ENCODE measurements at regions not wholly inside any gene's neighbourhood (a gene's known extent, or its start where the extent isn't known, plus 50 kb on each side); places are given as distances from the start of the nearest gene placed in this dataset.

GRCh38 chr2:13806539-13806938 lies 826.0 kb upstream of the LRATD1 start:
- Histone ChIP-seq H3K9me3 (ENCODE audit: control insufficient read depth, insufficient read depth, low read depth, low read length) (no peaks in the 10 kb centered on the region), H3K27ac (ENCODE audit: extremely low read depth, low read depth, low read length) (no peak overlapping the region), H3K36me3 (ENCODE audit: control insufficient read depth in 2 of 2, insufficient read depth in 1 of 2, low read length in 2 of 2) (no peaks in the 10 kb centered on the region), H3K4me3 (ENCODE audit: low read depth, low read length) (no peak overlapping the region), H3K4me1 (ENCODE audit: control insufficient read depth, insufficient read depth, low read length) (no peaks in the 10 kb centered on the region)
- TF ChIP-seq ZNF391 (tag by site-specific recombination; IDR thresholded peaks at IDR 0.05; ENCODE audit: borderline replicate concordance, low read depth) (no peak), ZNF548 (tag by site-specific recombination; IDR thresholded peaks at IDR 0.05) (no peak), FEZF1 (tag by site-specific recombination; IDR thresholded peaks at IDR 0.05) (no peak), ZNF266 (tag by site-specific recombination; IDR thresholded peaks at IDR 0.05; ENCODE audit: low read depth) (no peak), ZNF140 (tag by site-specific recombination; IDR thresholded peaks at IDR 0.05) (no peak), ZNF596 (tag by site-specific recombination; IDR thresholded peaks at IDR 0.05) (no peak), ZNF184 (tag by site-specific recombination; IDR thresholded peaks at IDR 0.05) (no peak), ZSCAN16 (tag by site-specific recombination; IDR thresholded peaks at IDR 0.05) (no peak), REPIN1 (tag by site-specific recombination; IDR thresholded peaks at IDR 0.05; ENCODE audit: low read depth) (no peak), ZNF501 (tag by site-specific recombination; IDR thresholded peaks at IDR 0.05) (no peak), ZNF629 (tag by site-specific recombination; IDR thresholded peaks at IDR 0.05) (no peak)
- TF ChIP-seq, protein P1, sequence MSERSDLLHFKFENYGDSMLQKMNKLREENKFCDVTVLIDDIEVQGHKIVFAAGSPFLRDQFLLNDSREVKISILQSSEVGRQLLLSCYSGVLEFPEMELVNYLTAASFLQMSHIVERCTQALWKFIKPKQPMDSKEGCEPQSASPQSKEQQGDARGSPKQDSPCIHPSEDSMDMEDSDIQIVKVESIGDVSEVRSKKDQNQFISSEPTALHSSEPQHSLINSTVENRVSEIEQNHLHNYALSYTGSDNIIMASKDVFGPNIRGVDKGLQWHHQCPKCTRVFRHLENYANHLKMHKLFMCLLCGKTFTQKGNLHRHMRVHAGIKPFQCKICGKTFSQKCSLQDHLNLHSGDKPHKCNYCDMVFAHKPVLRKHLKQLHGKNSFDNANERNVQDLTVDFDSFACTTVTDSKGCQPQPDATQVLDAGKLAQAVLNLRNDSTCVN (tag by site-specific recombination; optimal IDR thresholded peaks at IDR 0.05), result no peak
- ChIA-PET POLR2A (no interaction called here), CTCF (no interaction called here)

GRCh38 chr2:13813236-13813635 lies 819.3 kb upstream of the LRATD1 start:
- ChIA-PET POLR2A (no interaction called here), CTCF (no interaction called here)
- Histone ChIP-seq H3K27ac (ENCODE audit: extremely low read depth, low read depth, low read length) (no peak overlapping the region), H3K9me3 (ENCODE audit: control insufficient read depth, insufficient read depth, low read depth, low read length) (no peaks in the 10 kb centered on the region), H3K4me3 (ENCODE audit: low read depth, low read length) (no peak overlapping the region), H3K4me1 (ENCODE audit: control insufficient read depth, insufficient read depth, low read length) (no peaks in the 10 kb centered on the region), H3K36me3 (ENCODE audit: control insufficient read depth in 2 of 2, insufficient read depth in 1 of 2, low read length in 2 of 2) (no peaks in the 10 kb centered on the region)
- TF ChIP-seq GLI4 (tag by site-specific recombination; IDR thresholded peaks at IDR 0.05), result no peak
- no peak for TF ChIP-seq ZNF670 (tag by site-specific recombination; IDR thresholded peaks at IDR 0.05; ENCODE audit: low read depth)
- no peak for TF ChIP-seq ZNF398 (tag by site-specific recombination; IDR thresholded peaks at IDR 0.05)
- no peak for TF ChIP-seq ZNF112 (tag by site-specific recombination; IDR thresholded peaks at IDR 0.05)

DNA sequence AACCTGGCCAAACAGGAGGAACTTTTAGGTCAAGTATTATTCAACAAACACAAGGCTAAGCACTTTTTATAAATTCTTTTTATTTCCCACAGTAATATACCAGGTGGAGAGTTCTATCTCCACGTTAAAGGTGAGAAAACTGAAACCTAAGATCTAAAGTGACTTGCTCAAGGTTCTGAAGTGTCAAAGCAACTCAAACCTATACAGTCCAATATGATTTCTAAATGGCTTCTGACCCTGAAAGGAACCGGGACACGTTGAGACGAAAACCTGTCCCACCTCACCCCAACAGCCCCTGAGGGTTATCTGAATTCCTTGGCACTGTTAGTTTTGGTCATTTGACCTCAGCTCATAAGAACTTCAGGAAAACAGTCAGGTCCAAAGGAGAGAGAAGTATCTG lies 814.5 kb upstream of the LRATD1 start:
- H3K4me3 ChIP-seq (ENCODE audit: low read depth, low read length), result no peak overlapping the region
- H3K4me1 ChIP-seq (ENCODE audit: control insufficient read depth, insufficient read depth, low read length), result no peaks in the 10 kb centered on the region
- no peaks in the 10 kb centered on the region for H3K36me3 ChIP-seq (ENCODE audit: control insufficient read depth in 2 of 2, insufficient read depth in 1 of 2, low read length in 2 of 2)
- H3K9me3 ChIP-seq (ENCODE audit: control insufficient read depth, insufficient read depth, low read depth, low read length), result no peaks in the 10 kb centered on the region
- H3K27ac ChIP-seq (ENCODE audit: extremely low read depth, low read depth, low read length), result no peak overlapping the region
- POLR2A ChIA-PET, result no interaction called here
- CTCF ChIA-PET, result no interaction called here
- TF ChIP-seq ZNF548 (tag by site-specific recombination; IDR thresholded peaks at IDR 0.05) (no peak), FEZF1 (tag by site-specific recombination; IDR thresholded peaks at IDR 0.05) (no peak), BCL11A (tag by site-specific recombination; IDR thresholded peaks at IDR 0.05; ENCODE audit: low read depth) (no peak), ZNF529 (tag by site-specific recombination; IDR thresholded peaks at IDR 0.05; ENCODE audit: insufficient replicate concordance) (no peak), GLI2 (tag by site-specific recombination; IDR thresholded peaks at IDR 0.05; ENCODE audit: borderline replicate concordance, low read depth) (no peak), ZNF37A (tag by site-specific recombination; IDR thresholded peaks at IDR 0.05) (no peak), ZNF292 (tag by site-specific recombination; IDR thresholded peaks at IDR 0.05; ENCODE audit: borderline replicate concordance, low read depth) (no peak), HIC1 (tag by site-specific recombination; IDR thresholded peaks at IDR 0.05) (no peak), ZNF175 (tag by site-specific recombination; IDR thresholded peaks at IDR 0.05) (no peak), ZNF692 (tag by site-specific recombination; IDR thresholded peaks at IDR 0.05) (no peak), KLF7 (tag by site-specific recombination; IDR thresholded peaks at IDR 0.05; ENCODE audit: borderline replicate concordance) (no peak), ZNF140 (tag by site-specific recombination; IDR thresholded peaks at IDR 0.05) (no peak)
- TF ChIP-seq, protein P2, sequence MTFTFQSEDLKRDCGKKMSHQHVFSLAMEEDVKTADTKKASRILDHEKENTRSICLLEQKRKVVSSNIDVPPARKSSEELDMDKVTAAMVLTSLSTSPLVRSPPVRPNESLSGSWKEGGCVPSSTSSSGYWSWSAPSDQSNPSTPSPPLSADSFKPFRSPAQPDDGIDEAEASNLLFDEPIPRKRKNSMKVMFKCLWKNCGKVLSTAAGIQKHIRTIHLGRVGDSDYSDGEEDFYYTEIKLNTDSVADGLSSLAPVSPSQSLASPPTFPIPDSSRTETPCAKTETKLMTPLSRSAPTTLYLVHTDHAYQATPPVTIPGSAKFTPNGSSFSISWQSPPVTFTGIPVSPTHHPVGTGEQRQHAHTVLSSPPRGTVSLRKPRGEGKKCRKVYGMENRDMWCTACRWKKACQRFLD (tag by site-specific recombination; IDR thresholded peaks at IDR 0.05), result no peak
